ENCODE measurements at regions not wholly inside any gene's neighbourhood (a gene's known extent, or its start where the extent isn't known, plus 50 kb on each side); places are given as distances from the start of the nearest gene placed in this dataset.

- TF ChIP-seq JUNB (IDR thresholded peaks at IDR 0.05; ENCODE audit: unreplicated experiment), result no peak
- TF ChIP-seq CREB1 (CRISPR knock-in tag; IDR thresholded peaks at IDR 0.05; ENCODE audit: low read depth), result no peak
- no peak for TF ChIP-seq ZNF114 (CRISPR knock-in tag; IDR thresholded peaks at IDR 0.05)
- TF ChIP-seq POLR2AphosphoS5 (IDR thresholded peaks at IDR 0.05; ENCODE audit: low read depth), result no peak
- TF ChIP-seq NANOG (IDR thresholded peaks at IDR 0.05; ENCODE audit: borderline replicate concordance), result no peak
- no peak for TF ChIP-seq STAT1 (IDR thresholded peaks at IDR 0.05; ENCODE audit: unreplicated experiment)
- TF ChIP-seq REST (IDR thresholded peaks at IDR 0.05; ENCODE audit: unreplicated experiment), result no peak
- TF ChIP-seq, protein P1, sequence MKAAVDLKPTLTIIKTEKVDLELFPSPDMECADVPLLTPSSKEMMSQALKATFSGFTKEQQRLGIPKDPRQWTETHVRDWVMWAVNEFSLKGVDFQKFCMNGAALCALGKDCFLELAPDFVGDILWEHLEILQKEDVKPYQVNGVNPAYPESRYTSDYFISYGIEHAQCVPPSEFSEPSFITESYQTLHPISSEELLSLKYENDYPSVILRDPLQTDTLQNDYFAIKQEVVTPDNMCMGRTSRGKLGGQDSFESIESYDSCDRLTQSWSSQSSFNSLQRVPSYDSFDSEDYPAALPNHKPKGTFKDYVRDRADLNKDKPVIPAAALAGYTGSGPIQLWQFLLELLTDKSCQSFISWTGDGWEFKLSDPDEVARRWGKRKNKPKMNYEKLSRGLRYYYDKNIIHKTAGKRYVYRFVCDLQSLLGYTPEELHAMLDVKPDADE (IDR thresholded peaks at IDR 0.05), result no peak
- no peak for TF ChIP-seq EZH2phosphoT487 (IDR thresholded peaks at IDR 0.05; ENCODE audit: unreplicated experiment)
- no peak for TF ChIP-seq ZNF331 (CRISPR knock-in tag; IDR thresholded peaks at IDR 0.05; ENCODE audit: low read depth)
- no peak for TF ChIP-seq ZNF462 (CRISPR knock-in tag; IDR thresholded peaks at IDR 0.05)
- TF ChIP-seq, protein P2, sequence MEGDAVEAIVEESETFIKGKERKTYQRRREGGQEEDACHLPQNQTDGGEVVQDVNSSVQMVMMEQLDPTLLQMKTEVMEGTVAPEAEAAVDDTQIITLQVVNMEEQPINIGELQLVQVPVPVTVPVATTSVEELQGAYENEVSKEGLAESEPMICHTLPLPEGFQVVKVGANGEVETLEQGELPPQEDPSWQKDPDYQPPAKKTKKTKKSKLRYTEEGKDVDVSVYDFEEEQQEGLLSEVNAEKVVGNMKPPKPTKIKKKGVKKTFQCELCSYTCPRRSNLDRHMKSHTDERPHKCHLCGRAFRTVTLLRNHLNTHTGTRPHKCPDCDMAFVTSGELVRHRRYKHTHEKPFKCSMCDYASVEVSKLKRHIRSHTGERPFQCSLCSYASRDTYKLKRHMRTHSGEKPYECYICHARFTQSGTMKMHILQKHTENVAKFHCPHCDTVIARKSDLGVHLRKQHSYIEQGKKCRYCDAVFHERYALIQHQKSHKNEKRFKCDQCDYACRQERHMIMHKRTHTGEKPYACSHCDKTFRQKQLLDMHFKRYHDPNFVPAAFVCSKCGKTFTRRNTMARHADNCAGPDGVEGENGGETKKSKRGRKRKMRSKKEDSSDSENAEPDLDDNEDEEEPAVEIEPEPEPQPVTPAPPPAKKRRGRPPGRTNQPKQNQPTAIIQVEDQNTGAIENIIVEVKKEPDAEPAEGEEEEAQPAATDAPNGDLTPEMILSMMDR (conservative IDR thresholded peaks at IDR 0.05; ENCODE audit: low read depth in 2 of 2), result no peak
- no peak for TF ChIP-seq EZH2 (IDR thresholded peaks at IDR 0.05; ENCODE audit: low read depth, unreplicated experiment)
- no peak for ATAC-seq
- H3K4me3 Mint-ChIP-seq, result no peak overlapping the region
- peaks cover 6% of the 10 kb centered on the region for H3K4me1 Mint-ChIP-seq
- no peak for DNase-seq (ENCODE audit: low spot score)
- Histone ChIP-seq H3K27ac (ENCODE audit: low read depth) (no peak overlapping the region), H2AFZ (no peak overlapping the region), H3K4me3 (no peak overlapping the region), H3K4me1 (ENCODE audit: insufficient read depth) (peaks cover 14% of the 10 kb centered on the region), H4K20me1 (replicated peaks; ENCODE audit: insufficient read depth) (no peaks in the 10 kb centered on the region), H3K79me2 (replicated peaks; ENCODE audit: insufficient read depth) (no peaks in the 10 kb centered on the region), H3K27me3 (ENCODE audit: insufficient read depth) (no peaks in the 10 kb centered on the region), H3F3A (replicated peaks; ENCODE audit: low read depth) (no peaks in the 10 kb centered on the region), H3K4me2 (no peak overlapping the region), H3K9me2 (ENCODE audit: insufficient read depth) (no peaks in the 10 kb centered on the region), H3K36me3 (ENCODE audit: insufficient read depth) (no peaks in the 10 kb centered on the region)
- no peaks in the 10 kb centered on the region; the same call in 2 of the 3 replicates for H3K9me3 Mint-ChIP-seq
- H3K27ac Mint-ChIP-seq, result peak overlapping the region; percentile 42; the same call in 1 of the 2 replicates
- H3K27me3 Mint-ChIP-seq (ENCODE audit: insufficient read depth, low read depth, poor library complexity), result no peaks in the 10 kb centered on the region
- H3K36me3 Mint-ChIP-seq (ENCODE audit: low read depth), result no peaks in the 10 kb centered on the region
These were observed 323.2 kb upstream of the TFPI start for GRCh38 chr2:187877391-187877790.
